Astrocyte (in vitro differentiated cells and primary cell): ENCODE measurements at regions not wholly inside any gene's neighbourhood (a gene's known extent, or its start where the extent isn't known, plus 50 kb on each side); places are given as distances from the start of the nearest gene placed in this dataset.

ENCODE experiments used
- DNase-seq: peaks from one replicate; pipeline ENCODE4 v3.0.0-alpha.2; 2010; ENCODE audit warnings: low read depth
- FAIRE-seq: peaks from 2 replicates; lab custom pipeline; 2011; peaks lifted over from hg19 to GRCh38; lab: Jason Lieb, UNC
- H2AFZ ChIP-seq: 2 replicates; pipeline ENCODE4 v1.6.0; 2012; ENCODE audit warnings: low read depth, low read length, inconsistent platforms
- H3K27ac ChIP-seq: 2 replicates; pipeline ENCODE4 v1.5.1; 2011; ENCODE audit warnings: low read depth, low read length, inconsistent platforms
- H3K27me3 ChIP-seq: 2 replicates; pipeline ENCODE4 v1.6.0; 2011; ENCODE audit warnings: low read length, inconsistent platforms; ENCODE audit not compliant: insufficient read depth
- H3K36me3 ChIP-seq: 2 replicates; pipeline ENCODE4 v1.5.1; 2011; ENCODE audit warnings: low read length, inconsistent platforms; ENCODE audit not compliant: insufficient read depth
- H3K4me1 ChIP-seq: 2 replicates; pipeline ENCODE4 v1.5.1; 2011; ENCODE audit warnings: low read length, inconsistent platforms; ENCODE audit not compliant: insufficient read depth
- H3K4me2 ChIP-seq: 2 replicates; pipeline ENCODE4 v1.6.0; 2012; ENCODE audit warnings: low read length, inconsistent platforms
- H3K4me3 ChIP-seq: 2 replicates; pipeline ENCODE4 v1.5.1; 2011; ENCODE audit warnings: low read depth, mild to moderate bottlenecking, low read length, inconsistent platforms; ENCODE audit not compliant: insufficient read depth
- H3K79me2 ChIP-seq: 2 replicates; pipeline ENCODE4 v1.6.0; 2012; ENCODE audit warnings: mild to moderate bottlenecking, low read length, inconsistent platforms; ENCODE audit not compliant: insufficient read depth
- H3K9ac ChIP-seq: 2 replicates; pipeline ENCODE4 v1.6.0; 2012; ENCODE audit warnings: mild to moderate bottlenecking, low read length, inconsistent platforms
- H3K9me3 ChIP-seq: 2 replicates; pipeline ENCODE4 v1.5.1; 2012; ENCODE audit warnings: low read depth, mild to moderate bottlenecking, low read length, inconsistent platforms; ENCODE audit not compliant: insufficient read depth
- H4K20me1 ChIP-seq: 2 replicates; pipeline ENCODE4 v1.6.0; 2012; ENCODE audit warnings: low read length, inconsistent platforms; ENCODE audit not compliant: insufficient read depth
- H3K27ac Mint-ChIP-seq: one replicate; pipeline ENCODE4 v1.8.0; 2021; ENCODE audit warnings: mild to moderate bottlenecking, mixed read lengths; ENCODE audit not compliant: unreplicated experiment
- H3K27me3 Mint-ChIP-seq: one replicate; pipeline ENCODE4 v1.8.0; 2021; ENCODE audit warnings: low read depth, mixed read lengths; ENCODE audit not compliant: unreplicated experiment
- H3K36me3 Mint-ChIP-seq: one replicate; pipeline ENCODE4 v1.8.0; 2021; ENCODE audit warnings: low read depth, mixed read lengths; ENCODE audit not compliant: unreplicated experiment
- H3K4me1 Mint-ChIP-seq: one replicate; pipeline ENCODE4 v1.8.0; 2021; ENCODE audit warnings: low read depth, mixed read lengths; ENCODE audit not compliant: unreplicated experiment
- H3K4me3 Mint-ChIP-seq: one replicate; pipeline ENCODE4 v1.8.0; 2021; ENCODE audit warnings: mild to moderate bottlenecking, moderate library complexity, mixed read lengths; ENCODE audit not compliant: unreplicated experiment
- H3K9me3 Mint-ChIP-seq: one replicate; pipeline ENCODE4 v1.8.0; 2021; ENCODE audit warnings: mild to moderate bottlenecking, mixed read lengths; ENCODE audit not compliant: unreplicated experiment
- EZH2 ChIP-seq: IDR thresholded peaks from 2 replicates; pipeline ENCODE4 v1.6.1; 2012; ENCODE audit warnings: mild to moderate bottlenecking, low read length, inconsistent platforms; ENCODE audit not compliant: insufficient read depth
- TF ChIP-seq, protein P1 (sequence below): IDR thresholded peaks from 2 replicates; pipeline ENCODE4 v1.5.1; 2011; ENCODE audit warnings: low read depth, mild to moderate bottlenecking, inconsistent platforms, low read length, moderate library complexity; ENCODE audit not compliant: insufficient read depth

DNA sequence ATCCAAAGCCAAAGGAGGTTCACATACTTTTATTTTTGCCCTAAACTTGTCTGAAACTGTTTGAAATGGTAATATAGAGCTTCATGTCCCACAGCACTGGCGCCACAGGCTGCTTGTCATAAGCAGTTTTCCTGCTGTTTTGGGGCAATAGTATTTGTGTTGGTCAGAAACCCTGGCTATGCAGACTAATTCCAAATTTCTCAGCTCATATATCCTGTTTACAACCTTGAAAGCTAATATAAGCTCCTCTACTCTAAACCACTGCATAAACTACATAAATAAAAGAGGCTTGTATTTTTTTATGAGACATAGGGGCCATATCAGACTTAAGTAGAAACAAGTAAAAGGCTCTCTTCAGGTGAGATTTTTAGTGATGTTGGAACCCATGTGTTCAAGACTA is 736.8 kb upstream of the ID2 start:
- no peaks in the 10 kb centered on the region for H3K9me3 Mint-ChIP-seq
- H3K27ac Mint-ChIP-seq: no peak overlapping the region
- H3K27me3 Mint-ChIP-seq: no peaks in the 10 kb centered on the region
- H3K4me1 Mint-ChIP-seq: no peaks in the 10 kb centered on the region
- DNase-seq (no peak), FAIRE-seq (no peak)
- no peaks in the 10 kb centered on the region for H3K79me2 ChIP-seq
- H3K4me3 ChIP-seq: no peak overlapping the region
- H4K20me1 ChIP-seq: no peaks in the 10 kb centered on the region
- H3K36me3 ChIP-seq: no peaks in the 10 kb centered on the region
- no peak overlapping the region for H3K27ac ChIP-seq
- no peak overlapping the region for H3K9ac ChIP-seq
- no peaks in the 10 kb centered on the region for H3K36me3 Mint-ChIP-seq
- H3K27me3 ChIP-seq: no peaks in the 10 kb centered on the region
- H3K4me1 ChIP-seq: no peaks in the 10 kb centered on the region
- no peaks in the 10 kb centered on the region for H3K9me3 ChIP-seq
- no peak overlapping the region for H2AFZ ChIP-seq
- no peak overlapping the region for H3K4me3 Mint-ChIP-seq
- no peak for TF ChIP-seq EZH2
- TF ChIP-seq, protein P1, sequence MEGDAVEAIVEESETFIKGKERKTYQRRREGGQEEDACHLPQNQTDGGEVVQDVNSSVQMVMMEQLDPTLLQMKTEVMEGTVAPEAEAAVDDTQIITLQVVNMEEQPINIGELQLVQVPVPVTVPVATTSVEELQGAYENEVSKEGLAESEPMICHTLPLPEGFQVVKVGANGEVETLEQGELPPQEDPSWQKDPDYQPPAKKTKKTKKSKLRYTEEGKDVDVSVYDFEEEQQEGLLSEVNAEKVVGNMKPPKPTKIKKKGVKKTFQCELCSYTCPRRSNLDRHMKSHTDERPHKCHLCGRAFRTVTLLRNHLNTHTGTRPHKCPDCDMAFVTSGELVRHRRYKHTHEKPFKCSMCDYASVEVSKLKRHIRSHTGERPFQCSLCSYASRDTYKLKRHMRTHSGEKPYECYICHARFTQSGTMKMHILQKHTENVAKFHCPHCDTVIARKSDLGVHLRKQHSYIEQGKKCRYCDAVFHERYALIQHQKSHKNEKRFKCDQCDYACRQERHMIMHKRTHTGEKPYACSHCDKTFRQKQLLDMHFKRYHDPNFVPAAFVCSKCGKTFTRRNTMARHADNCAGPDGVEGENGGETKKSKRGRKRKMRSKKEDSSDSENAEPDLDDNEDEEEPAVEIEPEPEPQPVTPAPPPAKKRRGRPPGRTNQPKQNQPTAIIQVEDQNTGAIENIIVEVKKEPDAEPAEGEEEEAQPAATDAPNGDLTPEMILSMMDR: no peak
- H3K4me2 ChIP-seq: no peak overlapping the region

GRCh38 chr2:7950035-7950612 is 731.7 kb upstream of the ID2 start:
- Mint-ChIP-seq H3K27me3 (peaks cover 6% of the 10 kb centered on the region), H3K4me3 (no peak overlapping the region), H3K4me1 (no peaks in the 10 kb centered on the region), H3K27ac (no peak overlapping the region), H3K36me3 (no peaks in the 10 kb centered on the region), H3K9me3 (no peaks in the 10 kb centered on the region)
- Histone ChIP-seq H3K27me3 (no peaks in the 10 kb centered on the region), H3K9ac (no peak overlapping the region), H2AFZ (no peak overlapping the region), H3K27ac (no peak overlapping the region), H3K4me1 (no peaks in the 10 kb centered on the region), H3K79me2 (no peaks in the 10 kb centered on the region), H4K20me1 (no peaks in the 10 kb centered on the region), H3K4me2 (no peak overlapping the region), H3K4me3 (no peak overlapping the region), H3K9me3 (no peaks in the 10 kb centered on the region), H3K36me3 (no peaks in the 10 kb centered on the region)
- TF ChIP-seq EZH2: no peak
- TF ChIP-seq, protein P1: no peak
- FAIRE-seq (no peak), DNase-seq (peak; percentile 14)

GRCh38 chr2:7951001-7951400 is 730.9 kb upstream of the ID2 start:
- no peak overlapping the region for H3K4me3 Mint-ChIP-seq
- peaks cover 2% of the 10 kb centered on the region for H3K4me1 Mint-ChIP-seq
- Histone ChIP-seq H3K27ac (no peak overlapping the region), H3K36me3 (no peaks in the 10 kb centered on the region), H3K27me3 (no peaks in the 10 kb centered on the region), H3K9ac (no peak overlapping the region), H3K9me3 (no peaks in the 10 kb centered on the region), H2AFZ (no peak overlapping the region), H3K4me2 (no peak overlapping the region), H3K4me3 (no peak overlapping the region), H3K4me1 (no peaks in the 10 kb centered on the region), H3K79me2 (no peaks in the 10 kb centered on the region), H4K20me1 (no peaks in the 10 kb centered on the region)
- H3K27ac Mint-ChIP-seq: no peak overlapping the region
- TF ChIP-seq EZH2: no peak
- TF ChIP-seq, protein P1: no peak
- peaks cover 6% of the 10 kb centered on the region for H3K27me3 Mint-ChIP-seq
- peaks cover 2% of the 10 kb centered on the region for H3K9me3 Mint-ChIP-seq
- FAIRE-seq: no peak
- DNase-seq: no peak
- no peaks in the 10 kb centered on the region for H3K36me3 Mint-ChIP-seq
